NCI-H2107 treated with DMSO at 0.1 percent for 48 hours (cell line): ENCODE measurements at regions not wholly inside any gene's neighbourhood (a gene's known extent, or its start where the extent isn't known, plus 50 kb on each side); places are given as distances from the start of the nearest gene placed in this dataset.
"Not testable (repeated sequence)": the region's sequence is repeated elsewhere in the genome, so short reads cannot be mapped to it uniquely, and the experiment has no call there.

Source experiments
- DNase-seq: peaks from one replicate; lab custom pipeline; 2025; ENCODE audit not compliant: unreplicated experiment; lab: John Stamatoyannopoulos, UW

- no peak for DNase-seq
Measured at GRCh38 chr5:101532430-101532829, 629.3 kb upstream of the ST8SIA4 start.

- DNase-seq: no peak
Measured at GRCh38 chr5:101531026-101531425, 627.9 kb upstream of the ST8SIA4 start.

- not testable (repeated sequence) for DNase-seq
Measured at GRCh38 chr5:101529094-101529493, 626.0 kb upstream of the ST8SIA4 start.

- no peak for DNase-seq
Measured at GRCh38 chr5:101520417-101520816, 617.3 kb upstream of the ST8SIA4 start.

GRCh38 chr5:101517795-101518194 lies 614.7 kb upstream of the ST8SIA4 start:
- no peak for DNase-seq

GRCh38 chr5:101515721-101516120 lies 612.6 kb upstream of the ST8SIA4 start:
- no peak for DNase-seq

GRCh38 chr5:101505891-101506570 lies 602.9 kb upstream of the ST8SIA4 start:
- DNase-seq: no peak

GRCh38 chr5:101482931-101483330 lies 579.8 kb upstream of the ST8SIA4 start:
- DNase-seq: no peak

- no peak for DNase-seq
Measured at GRCh38 chr5:101473483-101473882, 570.4 kb upstream of the ST8SIA4 start.

GRCh38 chr5:101461455-101461854 lies 558.4 kb upstream of the ST8SIA4 start:
- no peak for DNase-seq

GRCh38 chr5:101458587-101458986 lies 555.5 kb upstream of the ST8SIA4 start:
- DNase-seq: no peak

- no peak for DNase-seq
Measured at GRCh38 chr5:101455851-101456250, 552.8 kb upstream of the ST8SIA4 start.

GRCh38 chr5:101455048-101455447 lies 552.0 kb upstream of the ST8SIA4 start:
- no peak for DNase-seq

GRCh38 chr5:101442281-101442680 lies 539.2 kb upstream of the ST8SIA4 start:
- not testable (repeated sequence) for DNase-seq

GRCh38 chr5:101440173-101440572 lies 537.1 kb upstream of the ST8SIA4 start:
- DNase-seq: no peak

GRCh38 chr5:101437351-101437750 lies 534.3 kb upstream of the ST8SIA4 start:
- DNase-seq: no peak

- no peak for DNase-seq
Measured at GRCh38 chr5:101435768-101436167, 532.7 kb upstream of the ST8SIA4 start.

GRCh38 chr5:101431201-101431600 lies 528.1 kb upstream of the ST8SIA4 start:
- no peak for DNase-seq

- DNase-seq: no peak
Measured at GRCh38 chr5:101430551-101430950, 527.5 kb upstream of the ST8SIA4 start.

- DNase-seq: no peak
Measured at GRCh38 chr5:101429241-101429640, 526.2 kb upstream of the ST8SIA4 start.

- DNase-seq: no peak
Measured at GRCh38 chr5:101425339-101425859, 522.3 kb upstream of the ST8SIA4 start.

GRCh38 chr5:101424530-101425175 lies 521.6 kb upstream of the ST8SIA4 start:
- no peak for DNase-seq

- no peak for DNase-seq
Measured at GRCh38 chr5:101418713-101419118, 515.6 kb upstream of the ST8SIA4 start.
